WTC11 (cell line): ENCODE measurements at regions not wholly inside any gene's neighbourhood (a gene's known extent, or its start where the extent isn't known, plus 50 kb on each side); places are given as distances from the start of the nearest gene placed in this dataset.

Experiments
- ATAC-seq: fragments of 200-7000 bp; cut with Tn5 transposase; 2 replicates; pipeline ENCODE4 v1.10.0; 2021; ENCODE audit warnings: mild to moderate bottlenecking, moderate library complexity
- CTCF ChIA-PET: fragments of 300-600 bp; sonication (Branson Sonifier 250); formaldehyde crosslinking; loops from one replicate; lab custom pipeline; 2021; ENCODE audit warnings: antibody characterized with exemption; lab: Charles Lee
- POLR2A ChIA-PET: fragments of 350-600 bp; sonication (Branson Sonifier 250); formaldehyde crosslinking; loops from one replicate; lab custom pipeline; 2021; ENCODE audit warnings: antibody characterized with exemption; lab: Charles Lee
- DNase-seq: peaks from one replicate; pipeline ENCODE4 v3.0.0; 2021; ENCODE audit warnings: low spot score
- H3K27ac Mint-ChIP-seq: 2 replicates; pipeline ENCODE4 v1.8.0; 2021; ENCODE audit warnings: mixed read lengths
- H3K27me3 Mint-ChIP-seq: 2 replicates; pipeline ENCODE4 v1.8.0; 2021; ENCODE audit warnings: low read depth, mild to moderate bottlenecking, moderate library complexity, mixed read lengths
- H3K36me3 Mint-ChIP-seq: 2 replicates; pipeline ENCODE4 v1.8.0; 2021; ENCODE audit warnings: mixed read lengths
- H3K4me1 Mint-ChIP-seq: 2 replicates; pipeline ENCODE4 v1.8.0; 2022; ENCODE audit warnings: mixed read lengths
- H3K4me3 Mint-ChIP-seq: 2 replicates; pipeline ENCODE4 v1.8.0; 2021; ENCODE audit warnings: mild to moderate bottlenecking, moderate library complexity, mixed read lengths
- H3K9me3 Mint-ChIP-seq: 2 replicates; pipeline ENCODE4 v1.8.0; 2021; ENCODE audit warnings: mixed read lengths
- AFF4 ChIP-seq: sonication (generic); formaldehyde crosslinking; IDR thresholded peaks from 2 replicates; pipeline ENCODE4 v1.8.1; 2023; ENCODE audit warnings: mild to moderate bottlenecking, missing genetic modification reagents, borderline replicate concordance
- ATF2 ChIP-seq: sonication (generic); formaldehyde crosslinking; IDR thresholded peaks from 2 replicates; pipeline ENCODE4 v1.8.1; 2022; ENCODE audit warnings: low read depth, missing genetic modification reagents, borderline replicate concordance
- CDX4 ChIP-seq: fragments of 250-450 bp; sonication (Bioruptor Pico); IDR thresholded peaks from 2 replicates; pipeline ENCODE4 v1.9.0; 2021; ENCODE audit warnings: moderate library complexity, mild to moderate bottlenecking, inconsistent platforms, borderline replicate concordance
- CREM ChIP-seq: sonication (generic); formaldehyde crosslinking; IDR thresholded peaks from 2 replicates; pipeline ENCODE4 v1.8.1; 2022; ENCODE audit warnings: mild to moderate bottlenecking, missing genetic modification reagents, moderate library complexity
- CTCF ChIP-seq: fragments of 200-600 bp; IDR thresholded peaks from 2 replicates; pipeline ENCODE4 v1.8.0; 2022; ENCODE audit warnings: antibody characterized with exemption
- EMX1 ChIP-seq: fragments of 250-450 bp; sonication (Bioruptor Pico); IDR thresholded peaks from 2 replicates; pipeline ENCODE4 v1.8.0; 2021; ENCODE audit warnings: mild to moderate bottlenecking
- FOXP1 ChIP-seq: sonication (generic); formaldehyde crosslinking; IDR thresholded peaks from 2 replicates; pipeline ENCODE4 v1.8.0; 2022; ENCODE audit warnings: missing genetic modification reagents, mild to moderate bottlenecking, moderate library complexity, borderline replicate concordance
- GTF2I ChIP-seq: fragments of 250-450 bp; sonication (Bioruptor Pico); conservative IDR thresholded peaks from 2 replicates; pipeline ENCODE4 v1.4.0; 2021; ENCODE audit warnings: mild to moderate bottlenecking
- IRF2 ChIP-seq: sonication (generic); formaldehyde crosslinking; IDR thresholded peaks from 2 replicates; pipeline ENCODE4 v1.8.0; 2022; ENCODE audit warnings: low read depth, missing genetic modification reagents, borderline replicate concordance
- PREB ChIP-seq: sonication (generic); formaldehyde crosslinking; IDR thresholded peaks from 2 replicates; pipeline ENCODE4 v1.8.1; 2022; ENCODE audit warnings: mild to moderate bottlenecking, missing genetic modification reagents, moderate library complexity, borderline replicate concordance
- PRRX2 ChIP-seq: fragments of 250-450 bp; sonication (Bioruptor Pico); IDR thresholded peaks from 2 replicates; pipeline ENCODE4 v1.8.0; 2021; ENCODE audit warnings: mild to moderate bottlenecking
- RELA ChIP-seq: sonication (generic); formaldehyde crosslinking; IDR thresholded peaks from 2 replicates; pipeline ENCODE4 v1.8.1; 2022; ENCODE audit warnings: missing genetic modification reagents, mild to moderate bottlenecking, borderline replicate concordance
- SMAD4 ChIP-seq: sonication (generic); formaldehyde crosslinking; IDR thresholded peaks from 2 replicates; pipeline ENCODE4 v1.8.0; 2022; ENCODE audit warnings: mild to moderate bottlenecking, missing genetic modification reagents
- STAT6 ChIP-seq: sonication (generic); formaldehyde crosslinking; conservative IDR thresholded peaks from 2 replicates; pipeline ENCODE4 v1.8.1; 2023; ENCODE audit warnings: mild to moderate bottlenecking, low read depth, missing genetic modification reagents, moderate library complexity
- USF2 ChIP-seq: sonication (generic); formaldehyde crosslinking; IDR thresholded peaks from 2 replicates; pipeline ENCODE4 v1.8.1; 2023; ENCODE audit warnings: mild to moderate bottlenecking, missing genetic modification reagents, moderate library complexity
- ZBTB43 ChIP-seq: sonication (generic); formaldehyde crosslinking; IDR thresholded peaks from 2 replicates; pipeline ENCODE4 v1.8.1; 2023; ENCODE audit warnings: mild to moderate bottlenecking, missing genetic modification reagents
- ZNF232 ChIP-seq: sonication (generic); formaldehyde crosslinking; IDR thresholded peaks from 2 replicates; pipeline ENCODE4 v1.8.0; 2022; ENCODE audit warnings: mild to moderate bottlenecking, missing genetic modification reagents
- ZNF425 ChIP-seq: fragments of 250-450 bp; sonication (Bioruptor Pico); conservative IDR thresholded peaks from 2 replicates; pipeline ENCODE4 v1.9.0; 2021; ENCODE audit warnings: mild to moderate bottlenecking

- no peaks in the 10 kb centered on the region for H3K27me3 Mint-ChIP-seq
- DNase-seq, result no peak
- H3K9me3 Mint-ChIP-seq, result no peaks in the 10 kb centered on the region
- TF ChIP-seq ZNF232 (CRISPR knock-in tag) (no peak), IRF2 (CRISPR knock-in tag) (no peak), CREM (CRISPR knock-in tag) (no peak), ZNF425 (CRISPR knock-in tag) (no peak), STAT6 (CRISPR knock-in tag) (no peak), PRRX2 (CRISPR knock-in tag) (no peak), USF2 (CRISPR knock-in tag) (no peak), CTCF (no peak), ZBTB43 (CRISPR knock-in tag) (no peak), ATF2 (CRISPR knock-in tag) (no peak), GTF2I (CRISPR knock-in tag) (no peak), SMAD4 (CRISPR knock-in tag) (no peak), EMX1 (CRISPR knock-in tag) (no peak), PREB (CRISPR knock-in tag) (no peak), CDX4 (no peak), RELA (no peak), FOXP1 (CRISPR knock-in tag) (no peak), AFF4 (no peak)
- ChIA-PET POLR2A (no interaction called here), CTCF (interaction anchor here (0.7 to 1.2 kb wide), 2 partner anchors 22 to 592 kb away, joined by 3 read pairs; no protein-coding TSS in a partner anchor)
- no peaks in the 10 kb centered on the region for H3K36me3 Mint-ChIP-seq
- no peak overlapping the region for H3K4me3 Mint-ChIP-seq
- H3K27ac Mint-ChIP-seq, result no peak overlapping the region
- peaks cover 12% of the 10 kb centered on the region for H3K4me1 Mint-ChIP-seq
- no peak for ATAC-seq
Measured at GRCh38 chr21:14886001-14886400, 178.8 kb downstream of the NRIP1 start.
